Keratinocyte (primary cell): ENCODE measurements at regions not wholly inside any gene's neighbourhood (a gene's known extent, or its start where the extent isn't known, plus 50 kb on each side); places are given as distances from the start of the nearest gene placed in this dataset.

Source experiments
- DNase-seq: peaks from one replicate; pipeline ENCODE4 v3.0.0-alpha.2; 2011; ENCODE audit warnings: low read depth, missing footprints, low spot score
- FAIRE-seq: peaks from 2 replicates; lab custom pipeline; 2011; peaks lifted over from hg19 to GRCh38; lab: Jason Lieb, UNC
- H2AFZ ChIP-seq: 2 replicates; pipeline ENCODE4 v1.6.0; 2012; ENCODE audit warnings: low read length, control low read depth, inconsistent platforms; ENCODE audit not compliant: control insufficient read depth
- H3K27ac ChIP-seq: 2 replicates; pipeline ENCODE4 v1.5.1; 2011; ENCODE audit warnings: low read length; ENCODE audit not compliant: control insufficient read depth, insufficient read depth
- H3K27me3 ChIP-seq: 3 replicates; pipeline ENCODE4 v1.6.0; 2011; ENCODE audit warnings: low read length; ENCODE audit not compliant: control insufficient read depth, insufficient read depth; ENCODE audit errors: extremely low read depth
- H3K36me3 ChIP-seq, 2 experiments: 2 replicates in 1 of 2; 3 replicates in 1 of 2; pipeline ENCODE4 v1.5.1; 2011; ENCODE audit warnings: low read length in 2 of 2, mild to moderate bottlenecking in 1 of 2; ENCODE audit not compliant: control insufficient read depth in 2 of 2, insufficient read depth in 2 of 2; ENCODE audit errors: extremely low read depth in 1 of 2
- H3K4me1 ChIP-seq: 3 replicates; pipeline ENCODE4 v1.5.1; 2011; ENCODE audit warnings: low read length; ENCODE audit not compliant: control insufficient read depth, insufficient read depth; ENCODE audit errors: extremely low read depth
- H3K4me2 ChIP-seq: 3 replicates; pipeline ENCODE4 v1.6.0; 2011; ENCODE audit warnings: low read depth, low read length; ENCODE audit not compliant: control insufficient read depth, insufficient read depth; ENCODE audit errors: extremely low read depth
- H3K4me3 ChIP-seq, 3 experiments: fragments of 200-600 bp in 1 of 3; sonication (generic) in 1 of 3; 2 replicates in 2 of 3; 3 replicates in 1 of 3; pipeline ENCODE4 v1.5.1; 2011 to 2016; ENCODE audit warnings: low read length in 3 of 3, mild to moderate bottlenecking in 3 of 3, control low read depth in 2 of 3, inconsistent platforms in 1 of 3, low read depth in 1 of 3, mixed read lengths in 1 of 3, mixed run types in 1 of 3, moderate library complexity in 1 of 3; ENCODE audit not compliant: control insufficient read depth in 2 of 3, insufficient read depth in 2 of 3; ENCODE audit errors: extremely low read depth in 1 of 3
- H3K79me2 ChIP-seq: 2 replicates; pipeline ENCODE4 v1.6.0; 2012; ENCODE audit warnings: low read length; ENCODE audit not compliant: control insufficient read depth, insufficient read depth
- H3K9ac ChIP-seq: 3 replicates; pipeline ENCODE4 v1.6.0; 2011; ENCODE audit warnings: low read length; ENCODE audit not compliant: control insufficient read depth, insufficient read depth; ENCODE audit errors: extremely low read depth
- H3K9me1 ChIP-seq: 3 replicates; pipeline ENCODE4 v1.6.0; 2011; ENCODE audit warnings: low read length; ENCODE audit not compliant: control insufficient read depth, insufficient read depth; ENCODE audit errors: extremely low read depth
- H3K9me3 ChIP-seq: 2 replicates; pipeline ENCODE4 v1.5.1; 2012; ENCODE audit warnings: low read depth, low read length; ENCODE audit not compliant: control insufficient read depth
- H4K20me1 ChIP-seq: 3 replicates; pipeline ENCODE4 v1.6.0; 2011; ENCODE audit warnings: low read length; ENCODE audit not compliant: control insufficient read depth, insufficient read depth; ENCODE audit errors: extremely low read depth
- EZH2 ChIP-seq: IDR thresholded peaks from one replicate; pipeline ENCODE4 v1.6.1; 2012; ENCODE audit warnings: inconsistent platforms, mild to moderate bottlenecking, low read length, moderate library complexity
- dilution Hi-C: fragments of 300-500 bp; cut with MboI; formaldehyde crosslinking; loops from one replicate; pipeline ENCODE4 v1.7.0; 2020; ENCODE audit warnings: low sequenced_read_pairs; ENCODE audit not compliant: extremely low pct_ligation_motif_present
- TF ChIP-seq, protein P1 (sequence below), 3 experiments: IDR thresholded peaks in 1 of 3; conservative IDR thresholded peaks in 1 of 3; optimal IDR thresholded peaks in 1 of 3; 2 replicates in 2 of 3; 3 replicates in 1 of 3; pipeline versions ENCODE3 to v1.5.1; 2011; ENCODE audit warnings: low read length in 3 of 3, mild to moderate bottlenecking in 3 of 3, moderate library complexity in 2 of 3, control low read depth in 1 of 3, inconsistent platforms in 1 of 3; ENCODE audit not compliant: insufficient read depth in 2 of 3; ENCODE audit errors: extremely low read depth in 1 of 3

DNA sequence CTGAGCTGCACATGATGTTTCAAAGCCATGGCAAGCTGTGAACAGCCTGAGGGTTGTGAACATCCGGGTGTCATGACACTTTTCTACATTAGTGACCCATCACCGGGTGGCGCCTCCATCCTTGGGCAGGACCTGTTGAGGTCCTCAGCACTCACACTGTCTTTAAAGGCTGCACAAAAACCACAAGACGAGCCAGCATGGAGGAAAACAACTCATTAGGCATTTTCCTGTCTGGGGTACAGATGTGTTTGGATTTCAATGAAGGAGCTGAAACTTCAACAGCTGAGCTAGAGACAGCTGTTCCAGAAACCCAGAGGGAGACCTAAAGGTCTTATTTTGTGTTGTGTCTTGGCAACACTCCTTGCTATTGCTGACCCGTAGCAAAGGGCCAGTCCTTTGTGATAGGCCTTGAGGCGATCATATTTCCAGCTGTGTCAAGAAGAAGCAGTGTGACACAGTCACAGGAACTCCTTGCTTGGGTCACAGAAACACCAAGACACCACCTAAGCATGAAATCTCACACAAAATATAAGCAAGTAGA is 151.8 kb upstream of the VLDLR start:
- Histone ChIP-seq H4K20me1 (no peaks in the 10 kb centered on the region), H3K9me1 (no peaks in the 10 kb centered on the region), H3K36me3 (no peaks in the 10 kb centered on the region), H3K4me3 (no peak overlapping the region), H3K9me3 (no peaks in the 10 kb centered on the region), H3K27me3 (no peaks in the 10 kb centered on the region), H3K27ac (no peak overlapping the region), H3K9ac (no peak overlapping the region), H2AFZ (no peak overlapping the region), H3K4me1 (no peaks in the 10 kb centered on the region), H3K79me2 (no peaks in the 10 kb centered on the region), H3K4me2 (no peak overlapping the region)
- DNase-seq (no peak), FAIRE-seq (no peak)
- dilution Hi-C loops = no loop called here
- no peak for TF ChIP-seq EZH2
- TF ChIP-seq, protein P1, sequence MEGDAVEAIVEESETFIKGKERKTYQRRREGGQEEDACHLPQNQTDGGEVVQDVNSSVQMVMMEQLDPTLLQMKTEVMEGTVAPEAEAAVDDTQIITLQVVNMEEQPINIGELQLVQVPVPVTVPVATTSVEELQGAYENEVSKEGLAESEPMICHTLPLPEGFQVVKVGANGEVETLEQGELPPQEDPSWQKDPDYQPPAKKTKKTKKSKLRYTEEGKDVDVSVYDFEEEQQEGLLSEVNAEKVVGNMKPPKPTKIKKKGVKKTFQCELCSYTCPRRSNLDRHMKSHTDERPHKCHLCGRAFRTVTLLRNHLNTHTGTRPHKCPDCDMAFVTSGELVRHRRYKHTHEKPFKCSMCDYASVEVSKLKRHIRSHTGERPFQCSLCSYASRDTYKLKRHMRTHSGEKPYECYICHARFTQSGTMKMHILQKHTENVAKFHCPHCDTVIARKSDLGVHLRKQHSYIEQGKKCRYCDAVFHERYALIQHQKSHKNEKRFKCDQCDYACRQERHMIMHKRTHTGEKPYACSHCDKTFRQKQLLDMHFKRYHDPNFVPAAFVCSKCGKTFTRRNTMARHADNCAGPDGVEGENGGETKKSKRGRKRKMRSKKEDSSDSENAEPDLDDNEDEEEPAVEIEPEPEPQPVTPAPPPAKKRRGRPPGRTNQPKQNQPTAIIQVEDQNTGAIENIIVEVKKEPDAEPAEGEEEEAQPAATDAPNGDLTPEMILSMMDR (optimal IDR thresholded peaks at IDR 0.05 in 1 of 3, IDR thresholded peaks at IDR 0.05 in 1 of 3, conservative IDR thresholded peaks at IDR 0.05 in 1 of 3; ENCODE audit: extremely low read depth in 1 of 3, insufficient read depth in 2 of 3, low read length in 3 of 3) = peak in 2 of 3 experiments; percentile 10 to 54

DNA sequence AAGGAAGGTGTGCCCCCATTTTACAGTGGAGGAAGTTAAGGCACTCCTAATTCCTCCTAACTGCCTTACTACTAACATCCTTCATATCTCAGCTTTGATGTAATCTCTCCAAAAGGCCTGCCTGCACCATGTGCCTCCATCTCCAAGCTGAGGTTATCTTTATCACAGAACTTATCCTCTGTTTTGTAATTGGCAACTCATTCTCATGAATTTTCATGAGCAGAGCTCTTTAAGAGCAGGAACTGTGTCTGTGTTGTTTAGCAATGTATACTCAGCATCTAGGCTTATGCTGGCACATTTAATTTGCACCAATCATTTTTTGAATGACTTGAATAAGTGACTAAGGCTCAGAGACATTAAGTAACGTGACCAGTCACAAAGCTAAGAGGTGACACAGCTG is 147.9 kb upstream of the VLDLR start:
- TF ChIP-seq EZH2 = no peak
- H3K9me1 ChIP-seq = no peaks in the 10 kb centered on the region
- no peaks in the 10 kb centered on the region for H3K9me3 ChIP-seq
- no peaks in the 10 kb centered on the region for H4K20me1 ChIP-seq
- no peak overlapping the region for H3K4me3 ChIP-seq
- H3K4me1 ChIP-seq = no peaks in the 10 kb centered on the region
- no peak overlapping the region for H3K9ac ChIP-seq
- H3K4me2 ChIP-seq = no peak overlapping the region
- DNase-seq (no peak), FAIRE-seq (no peak)
- dilution Hi-C loops = no loop called here
- H3K27me3 ChIP-seq = no peaks in the 10 kb centered on the region
- no peaks in the 10 kb centered on the region for H3K79me2 ChIP-seq
- no peaks in the 10 kb centered on the region for H3K36me3 ChIP-seq
- no peak overlapping the region for H3K27ac ChIP-seq
- no peak overlapping the region for H2AFZ ChIP-seq

DNA sequence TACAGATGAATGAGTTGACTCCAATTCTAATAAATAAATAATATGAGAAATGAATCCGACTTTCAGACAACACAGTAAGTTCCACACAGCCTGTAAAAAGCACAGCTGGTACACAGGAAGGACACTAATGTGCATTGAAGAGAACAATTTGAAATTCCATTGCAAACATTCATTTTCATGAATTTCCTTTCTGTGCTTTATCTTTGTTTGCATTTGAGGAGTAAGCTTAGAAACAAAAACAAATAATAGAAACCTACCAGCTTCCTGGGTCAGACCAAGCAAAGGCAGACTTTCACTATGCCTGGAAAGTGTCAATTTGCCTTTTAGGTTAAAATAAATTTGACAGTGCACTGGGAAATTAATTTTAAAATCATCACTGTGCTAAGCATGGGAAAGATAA is 143.8 kb upstream of the VLDLR start:
- Histone ChIP-seq H3K4me3 (no peak overlapping the region), H4K20me1 (no peaks in the 10 kb centered on the region), H3K4me2 (no peak overlapping the region), H3K27me3 (no peaks in the 10 kb centered on the region), H3K9me1 (no peaks in the 10 kb centered on the region), H3K36me3 (no peaks in the 10 kb centered on the region), H3K27ac (no peak overlapping the region), H3K4me1 (no peaks in the 10 kb centered on the region), H3K79me2 (no peaks in the 10 kb centered on the region), H3K9ac (no peak overlapping the region), H3K9me3 (no peaks in the 10 kb centered on the region), H2AFZ (no peak overlapping the region)
- dilution Hi-C loops = no loop called here
- DNase-seq = no peak
- TF ChIP-seq EZH2 = no peak
- TF ChIP-seq, protein P1 (optimal IDR thresholded peaks at IDR 0.05 in 1 of 3, IDR thresholded peaks at IDR 0.05 in 1 of 3, conservative IDR thresholded peaks at IDR 0.05 in 1 of 3; ENCODE audit: extremely low read depth in 1 of 3, insufficient read depth in 2 of 3, low read length in 3 of 3) = no peak
- no peak for FAIRE-seq
